K562 (cell line): ENCODE measurements at regions not wholly inside any gene's neighbourhood (a gene's known extent, or its start where the extent isn't known, plus 50 kb on each side); places are given as distances from the start of the nearest gene placed in this dataset.

Source experiments
- ATAC-seq: fragments of 200-7000 bp; cut with Tn5 transposase; 3 replicates; pipeline ENCODE4 v1.9.1; 2020; ENCODE audit warnings: moderate library complexity
- BruUV-seq: library from RNA; stranded (reverse); fragments of 400-500 nt; replicated peaks from 2 replicates; lab custom pipeline; 2021; lab: Mats Ljungman, UMichigan
- CTCF ChIA-PET: fragments of 300-600 bp; formaldehyde crosslinking; extraction: SDS; loops from one replicate; lab custom pipeline; 2021; ENCODE audit warnings: low intra/inter-chr PET ratio; lab: Yijun Ruan, JAX
- POLR2A ChIA-PET: fragments of 300-600, 350-650 bp; sonication (Branson Sonifier 250); formaldehyde crosslinking; extraction: SDS; loops from one replicate; lab custom pipeline; 2021; ENCODE audit warnings: antibody characterized with exemption, inconsistent platforms; lab: Yijun Ruan, JAX
- DNase-seq, 4 experiments: peaks; one replicate each; pipeline versions ENCODE4 v3.0.0 to v3.0.0-alpha.2; 2011 to 2018; ENCODE audit warnings: low spot score in 3 of 4, mixed read lengths in 3 of 4; ENCODE audit errors: extremely low read depth in 1 of 4
- FAIRE-seq: peaks from 2 replicates; lab custom pipeline; 2011; peaks lifted over from hg19 to GRCh38; lab: Jason Lieb, UNC
- H2AFZ ChIP-seq: 2 replicates; pipeline ENCODE4 v1.6.0; 2011; ENCODE audit warnings: low read depth, low read length, control low read depth, inconsistent platforms
- H3K27ac ChIP-seq: fragments of 200-600 bp; 3 replicates; pipeline ENCODE4 v1.8.0; 2011; ENCODE audit warnings: low read depth, mild to moderate bottlenecking, control low read depth, inconsistent platforms, low read length, moderate library complexity, mixed read lengths; ENCODE audit errors: extremely low read depth
- H3K27me3 ChIP-seq, 2 experiments: fragments of 300-600 bp in 1 of 2; 2 replicates in 1 of 2; 3 replicates in 1 of 2; pipeline versions ENCODE4 v1.6.0 to v1.8.0; 2011; ENCODE audit warnings: inconsistent platforms in 2 of 2, low read length in 2 of 2, mild to moderate bottlenecking in 1 of 2, mixed read lengths in 1 of 2, moderate library complexity in 1 of 2; ENCODE audit not compliant: control insufficient read depth in 2 of 2, insufficient read depth in 2 of 2
- H3K36me3 ChIP-seq: fragments of 300-600 bp; 3 replicates; pipeline ENCODE4 v1.8.0; 2011; ENCODE audit warnings: mild to moderate bottlenecking, low read length, inconsistent platforms; ENCODE audit not compliant: control insufficient read depth, insufficient read depth
- H3K4me1 ChIP-seq, 2 experiments: fragments of 200-600 bp in 1 of 2; replicated peaks in 1 of 2; 2 replicates in 1 of 2; 3 replicates in 1 of 2; pipeline versions ENCODE4 v1.5.1 to v1.8.0; 2011; ENCODE audit warnings: inconsistent platforms in 2 of 2, low read length in 2 of 2, mild to moderate bottlenecking in 1 of 2, mixed read lengths in 1 of 2, moderate library complexity in 1 of 2; ENCODE audit not compliant: control insufficient read depth in 2 of 2, insufficient read depth in 2 of 2
- H3K4me2 ChIP-seq: 2 replicates; pipeline ENCODE4 v1.6.1; 2011; ENCODE audit warnings: low read length, control low read depth, inconsistent platforms, mixed read lengths; ENCODE audit not compliant: insufficient read depth
- H3K4me3 ChIP-seq: fragments of 200-600 bp; sonication (generic), shearing (Covaris generic); 2 replicates; pipeline ENCODE4 v1.5.1; 2016; ENCODE audit warnings: control low read depth, inconsistent platforms
- H3K79me2 ChIP-seq: fragments of 200-600 bp; 3 replicates; pipeline ENCODE4 v1.8.0; 2011; ENCODE audit warnings: low read length, inconsistent platforms; ENCODE audit not compliant: control insufficient read depth, insufficient read depth
- H3K9ac ChIP-seq, 2 experiments: 2 replicates each; pipeline versions ENCODE4 v1.6.0 to v1.6.1; 2011; ENCODE audit warnings: low read depth in 2 of 2, low read length in 2 of 2, control low read depth in 1 of 2, inconsistent platforms in 1 of 2, mild to moderate bottlenecking in 1 of 2, mixed read lengths in 1 of 2; ENCODE audit not compliant: insufficient read depth in 1 of 2
- H3K9me1 ChIP-seq: one replicate; pipeline ENCODE4 v1.6.0; 2011; ENCODE audit warnings: inconsistent platforms, mild to moderate bottlenecking, low read length, moderate library complexity; ENCODE audit not compliant: control insufficient read depth, insufficient read depth
- H3K9me3 ChIP-seq: replicated peaks from 2 replicates; pipeline ENCODE4 v1.5.1; 2011; ENCODE audit warnings: low read depth, low read length, inconsistent platforms; ENCODE audit not compliant: control insufficient read depth, insufficient read depth
- H4K20me1 ChIP-seq: replicated peaks from 2 replicates; pipeline ENCODE4 v1.6.1; 2011; ENCODE audit warnings: low read length, inconsistent platforms, mixed read lengths; ENCODE audit not compliant: control insufficient read depth, insufficient read depth
- ATF4 ChIP-seq: fragments of 450-650 bp; formaldehyde crosslinking; IDR thresholded peaks from 2 replicates; pipeline ENCODE4 v1.4.0; 2022; ENCODE audit warnings: mild to moderate bottlenecking, moderate library complexity
- CCNT2 ChIP-seq: IDR thresholded peaks from 2 replicates; pipeline ENCODE4 v1.6.1; 2011; ENCODE audit warnings: borderline replicate concordance, low read depth, mild to moderate bottlenecking, moderate library complexity, mixed read lengths, low read length; ENCODE audit not compliant: insufficient read length; ENCODE audit errors: extremely low read depth
- FOXJ3 ChIP-seq: sonication (generic); formaldehyde crosslinking; IDR thresholded peaks from 2 replicates; pipeline ENCODE4 v1.4.0; 2020; ENCODE audit warnings: mild to moderate bottlenecking, missing genetic modification reagents
- HIVEP1 ChIP-seq: fragments of 250-450 bp; sonication (Bioruptor Pico); IDR thresholded peaks from 2 replicates; pipeline ENCODE4 v1.4.0; 2020; ENCODE audit warnings: mild to moderate bottlenecking
- IFI16 ChIP-seq: fragments of 250-450 bp; sonication (Bioruptor Pico); IDR thresholded peaks from 2 replicates; pipeline ENCODE4 v2.1.2; 2022; ENCODE audit warnings: mild to moderate bottlenecking, inconsistent platforms
- MAFK ChIP-seq: IDR thresholded peaks from 2 replicates; pipeline ENCODE4 v1.6.1; 2011; ENCODE audit warnings: low read length, improper control_type of control experiment
- NFIX ChIP-seq: fragments of 250-450 bp; sonication (Bioruptor Pico); IDR thresholded peaks from 2 replicates; pipeline ENCODE4 v1.4.0; 2020; ENCODE audit warnings: low read depth, mild to moderate bottlenecking, moderate library complexity
- SMAD3 ChIP-seq: fragments of 450-650 bp; formaldehyde crosslinking; conservative IDR thresholded peaks from 2 replicates; pipeline ENCODE4 v1.4.0; 2020; ENCODE audit warnings: mild to moderate bottlenecking
- SP2 ChIP-seq: IDR thresholded peaks from 2 replicates; pipeline ENCODE4 v1.6.1; 2011; ENCODE audit warnings: mild to moderate bottlenecking, low read depth, low read length, moderate library complexity; ENCODE audit not compliant: poor library complexity, severe bottlenecking; ENCODE audit errors: extremely low read depth
- ZNF23 ChIP-seq: fragments of 250-450 bp; sonication (Bioruptor Pico); IDR thresholded peaks from 2 replicates; pipeline ENCODE4 v1.4.0; 2020; ENCODE audit warnings: mild to moderate bottlenecking
- ZNF347 ChIP-seq: fragments of 450-650 bp; formaldehyde crosslinking; IDR thresholded peaks from 2 replicates; pipeline ENCODE4 v1.4.0; 2020; ENCODE audit warnings: low read depth, mild to moderate bottlenecking, moderate library complexity
- ZNF589 ChIP-seq: fragments of 200-800 bp; sonication (Bioruptor generic); IDR thresholded peaks from 2 replicates; pipeline ENCODE4 v1.6.1; 2016; ENCODE audit warnings: low read depth, missing genetic modification characterization, missing compliant biosample characterization
- WGBS: fragments of 100-300 bp; shearing (Covaris generic); methylation state at CpG from one replicate; pipeline ENCODE4 v1.1.6; 2016; ENCODE audit warnings: low coverage, mixed read lengths; ENCODE audit not compliant: insufficient coverage; ENCODE audit errors: missing lambda C conversion rate; 5-methylcytosine and 5-hydroxymethylcytosine counted together
- in situ Hi-C: fragments of 300-500 bp; cut with MboI; formaldehyde crosslinking; loops from 4 replicates; pipeline ENCODE4 v1.15.0; 2018; ENCODE audit warnings: inconsistent platforms, mixed read lengths
- intact Hi-C: fragments of 100-400 bp; cut with micrococcal nuclease; formaldehyde crosslinking; loops from 2 replicates; pipeline ENCODE4 v1.14.2; 2022

- TF ChIP-seq SP2, result no peak
- no peak for TF ChIP-seq NFIX
- TF ChIP-seq, all 486 proteins: peak for 3
Observed at GRCh38 chr2:77922567-77922966, 400.4 kb upstream of the LRRTM4 start (continued).

DNA sequence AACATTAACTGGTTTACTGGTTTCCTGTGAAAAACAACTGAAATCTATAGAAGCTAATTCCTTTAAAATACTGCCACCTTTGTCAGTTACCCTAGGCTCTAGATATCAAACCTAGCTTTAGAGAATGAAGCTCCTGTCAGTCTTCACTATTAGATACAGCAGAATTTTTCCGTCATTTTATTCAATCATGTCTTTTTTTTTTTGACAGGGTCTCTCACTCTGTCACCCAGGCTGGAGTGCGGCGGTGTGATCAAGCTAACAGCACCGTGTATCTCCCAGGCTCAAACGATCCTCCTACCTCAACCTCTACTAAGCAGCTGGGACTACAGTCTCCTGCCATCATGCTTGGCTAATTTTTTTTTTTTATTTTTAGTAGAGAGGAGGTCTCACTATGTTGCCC lies 415.2 kb upstream of the LRRTM4 start:
- H2AFZ ChIP-seq, result no peak overlapping the region
- TF ChIP-seq IFI16 (CRISPR knock-in tag) (no peak), MAFK (no peak), FOXJ3 (CRISPR knock-in tag) (no peak), ZNF23 (CRISPR knock-in tag) (no peak), SMAD3 (CRISPR knock-in tag) (no peak), HIVEP1 (CRISPR knock-in tag) (no peak), CCNT2 (no peak), ZNF589 (CRISPR knock-in tag) (no peak), ZNF347 (CRISPR knock-in tag) (no peak), ATF4 (CRISPR knock-in tag) (no peak)

More for the DNA sequence above, 415.2 kb upstream of the LRRTM4 start:
- 0% methylated on average over 5 of the region's 5 CpGs for WGBS
- no peaks in the 10 kb centered on the region for H3K36me3 ChIP-seq
- BruUV-seq, result no TSS peak
- no peaks in the 10 kb centered on the region for H4K20me1 ChIP-seq
- no peaks in the 10 kb centered on the region for H3K9me3 ChIP-seq
- H3K27me3 ChIP-seq, result no peaks in the 10 kb centered on the region
- in situ Hi-C loops (no loop called here), intact Hi-C loops (no loop called here)
- ChIA-PET CTCF (no interaction called here), POLR2A (no interaction called here)
- DNase-seq, result no peak
- no peaks in the 10 kb centered on the region for H3K79me2 ChIP-seq
- H3K4me1 ChIP-seq, result no peaks in the 10 kb centered on the region
- no peak for FAIRE-seq
- H3K27ac ChIP-seq, result no peak overlapping the region
- H3K9ac ChIP-seq, result no peak overlapping the region
- ATAC-seq, result no peak
- H3K4me3 ChIP-seq, result no peak overlapping the region
- no peaks in the 10 kb centered on the region for H3K9me1 ChIP-seq
- no peak overlapping the region for H3K4me2 ChIP-seq
